Activated CD8-positive, alpha-beta memory T cell treated with anti-CD3 and anti-CD28 coated beads, Interleukin-2, amount 50 U/mL, for 1 hour (primary cell): ENCODE measurements at regions not wholly inside any gene's neighbourhood (a gene's known extent, or its start where the extent isn't known, plus 50 kb on each side); places are given as distances from the start of the nearest gene placed in this dataset.
"Not testable (repeated sequence)": the region's sequence is repeated elsewhere in the genome, so short reads cannot be mapped to it uniquely, and the experiment has no call there.

ENCODE experiments used
- DNase-seq: peaks from one replicate; pipeline ENCODE4 v3.0.0-alpha.2; 2020; ENCODE audit errors: extremely low read depth

- not testable (repeated sequence) for DNase-seq
These were observed 158.0 kb downstream of the KLRB1 start for GRCh38 chr12:9449657-9450126.

- DNase-seq = no peak
These were observed 158.5 kb downstream of the KLRB1 start for GRCh38 chr12:9449181-9449580.

GRCh38 chr12:9448648-9449047 is 159.1 kb downstream of the KLRB1 start:
- not testable (repeated sequence) for DNase-seq

GRCh38 chr12:9447791-9448614 is 159.7 kb downstream of the KLRB1 start:
- peak; percentile 78 for DNase-seq

- not testable (repeated sequence) for DNase-seq
These were observed 160.6 kb downstream of the KLRB1 start for GRCh38 chr12:9446883-9447761.

GRCh38 chr12:9440428-9440827 is 167.3 kb downstream of the KLRB1 start:
- DNase-seq = not testable (repeated sequence)

- DNase-seq = not testable (repeated sequence)
These were observed 172.0 kb downstream of the KLRB1 start for GRCh38 chr12:9435682-9436081.

- DNase-seq = not testable (repeated sequence)
These were observed 177.3 kb downstream of the KLRB1 start for GRCh38 chr12:9430385-9430784.

GRCh38 chr12:9428856-9429255 is 178.9 kb downstream of the KLRB1 start:
- not testable (repeated sequence) for DNase-seq

GRCh38 chr12:9425429-9425828 is 182.3 kb downstream of the KLRB1 start:
- not testable (repeated sequence) for DNase-seq

GRCh38 chr12:9424175-9424740 is 183.5 kb downstream of the KLRB1 start:
- not testable (repeated sequence) for DNase-seq

GRCh38 chr12:9422689-9423088 is 185.0 kb downstream of the KLRB1 start:
- DNase-seq = not testable (repeated sequence)

GRCh38 chr12:9421520-9422086 is 186.1 kb downstream of the KLRB1 start:
- DNase-seq = not testable (repeated sequence)

- DNase-seq = not testable (repeated sequence)
These were observed 186.7 kb downstream of the KLRB1 start for GRCh38 chr12:9420817-9421519.

- DNase-seq = not testable (repeated sequence)
These were observed 189.1 kb downstream of the KLRB1 start for GRCh38 chr12:9418669-9419041.

GRCh38 chr12:9417947-9418668 is 189.6 kb downstream of the KLRB1 start:
- not testable (repeated sequence) for DNase-seq

- DNase-seq = not testable (repeated sequence)
These were observed 190.4 kb downstream of the KLRB1 start for GRCh38 chr12:9417341-9417740.

- DNase-seq = not testable (repeated sequence)
These were observed 191.4 kb downstream of the KLRB1 start for GRCh38 chr12:9416346-9416745.

- DNase-seq = not testable (repeated sequence)
These were observed 191.8 kb downstream of the KLRB1 start for GRCh38 chr12:9415898-9416297.

- DNase-seq = not testable (repeated sequence)
These were observed 193.9 kb downstream of the KLRB1 start for GRCh38 chr12:9413862-9414261.
